Lung microvascular endothelial cell (primary cell): ENCODE measurements at regions not wholly inside any gene's neighbourhood (a gene's known extent, or its start where the extent isn't known, plus 50 kb on each side); places are given as distances from the start of the nearest gene placed in this dataset.
"Not testable (repeated sequence)": the region's sequence is repeated elsewhere in the genome, so short reads cannot be mapped to it uniquely, and the experiment has no call there.

Experiments
- DNase-seq, 2 donors: peaks; one replicate each; pipeline versions ENCODE4 v3.0.0 to v3.0.0-alpha.2; 2010; ENCODE audit warnings: low read depth in 2 of 2

DNA sequence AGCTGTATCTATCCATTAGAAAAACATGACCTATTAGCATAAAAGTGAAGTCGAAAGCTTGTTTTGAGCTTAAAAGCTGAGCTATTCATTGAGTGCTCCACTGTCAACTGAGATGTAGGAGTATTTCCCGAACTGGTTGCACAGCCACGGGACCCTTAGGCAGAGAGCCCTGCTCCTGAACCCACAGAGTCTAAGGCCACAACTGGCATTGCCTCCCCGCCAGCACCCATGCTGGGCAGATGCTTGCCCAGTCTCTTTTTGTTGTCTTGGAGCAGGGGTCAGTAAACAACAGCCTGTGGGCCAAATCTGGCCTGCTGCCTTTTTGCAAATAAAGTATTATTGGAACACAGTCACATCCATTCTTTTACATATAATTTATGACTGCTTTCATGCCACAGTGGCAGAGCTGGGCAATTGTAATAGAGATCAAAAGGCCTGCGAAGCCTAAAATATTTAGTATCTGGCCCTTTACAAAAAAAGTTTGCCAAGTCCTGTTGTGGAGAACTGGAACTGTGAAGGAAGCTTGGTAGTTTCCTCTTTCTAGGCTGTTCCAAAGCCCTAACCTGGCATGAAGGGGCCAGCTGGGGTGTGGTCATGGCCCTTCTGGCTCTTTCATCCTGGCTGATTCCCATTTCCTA is 58.4 kb upstream of the WAPL start:
- DNase-seq = no peak

DNA sequence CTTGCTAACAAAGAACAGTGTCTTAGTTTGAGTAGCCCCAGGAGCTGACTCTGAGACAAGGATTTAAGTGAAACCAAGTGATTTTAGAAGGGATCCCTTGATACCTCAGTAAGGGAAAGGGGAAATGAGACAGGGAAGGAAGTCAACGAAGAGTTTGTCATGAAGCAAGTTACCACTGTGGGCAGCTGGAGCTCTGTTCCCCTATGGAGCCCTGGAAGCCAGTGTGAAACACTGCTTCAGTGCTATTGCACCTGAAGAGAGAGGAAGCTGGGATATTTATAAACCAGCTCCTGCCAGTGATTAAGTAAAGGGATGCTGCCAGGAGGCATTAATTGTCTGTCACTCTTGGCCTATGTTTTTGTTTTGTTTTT is 58.9 kb upstream of the WAPL start:
- no peak for DNase-seq

DNA sequence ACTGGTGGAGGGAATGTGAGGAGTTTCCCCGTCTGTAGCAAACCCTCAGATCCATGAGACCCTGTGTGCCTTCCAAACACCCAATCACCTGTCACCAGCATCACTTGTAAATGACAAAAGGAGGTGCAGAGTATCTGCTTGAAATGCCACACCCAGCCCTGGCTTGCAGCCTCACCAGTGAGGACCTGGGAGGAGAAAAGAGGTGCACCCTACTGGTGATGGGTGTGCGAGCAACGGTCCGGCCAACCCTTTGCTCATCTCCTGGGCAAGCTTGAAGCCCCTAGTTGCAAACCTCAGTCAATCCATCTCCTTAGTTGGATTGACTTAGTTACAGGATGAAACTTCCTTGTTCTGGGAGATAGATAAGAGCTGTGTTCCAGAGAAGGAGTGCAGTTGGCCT is 62.4 kb upstream of the WAPL start:
- DNase-seq = no peak

DNA sequence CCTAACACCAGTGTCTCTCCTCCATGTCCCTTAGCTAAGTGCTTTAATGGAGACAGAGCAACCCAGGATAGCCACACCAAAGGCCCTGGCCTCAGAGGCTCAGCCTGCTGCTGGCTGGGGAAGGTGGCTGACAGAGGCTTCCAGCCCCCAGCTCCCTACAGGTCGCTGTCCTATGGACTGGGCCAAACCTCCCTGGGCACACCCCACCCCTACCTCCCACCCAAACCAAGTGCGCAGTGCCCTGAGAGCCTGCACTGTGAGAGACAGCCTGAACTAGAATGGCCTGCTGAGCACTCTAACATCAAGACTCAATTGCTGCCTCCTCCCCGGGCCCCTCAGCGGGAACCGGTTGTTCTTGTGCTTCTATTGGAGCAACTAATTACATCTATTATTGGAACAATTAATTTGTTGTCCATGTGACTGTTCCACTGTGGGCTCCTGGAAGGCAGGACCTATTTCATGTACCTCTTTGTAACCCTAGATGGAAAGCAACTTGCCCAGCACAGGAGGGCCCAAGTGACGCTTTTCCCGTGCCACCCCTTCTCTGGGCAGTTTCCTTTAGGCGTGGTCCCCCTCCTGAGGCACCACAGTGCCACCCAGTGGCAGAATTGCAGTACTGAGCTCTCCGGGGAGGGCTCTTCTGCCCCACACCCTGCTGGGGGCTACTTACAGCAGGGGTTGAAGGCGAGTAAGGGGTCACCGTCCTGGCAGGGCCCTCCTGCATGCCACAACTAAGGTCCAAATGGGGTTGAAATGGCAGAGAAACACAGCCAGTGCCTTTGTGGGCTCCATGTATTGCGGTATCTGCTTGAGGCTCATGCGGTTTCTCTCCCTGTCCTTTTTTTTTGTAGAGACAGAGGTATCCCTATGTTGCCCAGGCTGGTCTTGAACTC is 63.7 kb upstream of the WAPL start:
- peak; percentile 62 to 76 for DNase-seq

DNA sequence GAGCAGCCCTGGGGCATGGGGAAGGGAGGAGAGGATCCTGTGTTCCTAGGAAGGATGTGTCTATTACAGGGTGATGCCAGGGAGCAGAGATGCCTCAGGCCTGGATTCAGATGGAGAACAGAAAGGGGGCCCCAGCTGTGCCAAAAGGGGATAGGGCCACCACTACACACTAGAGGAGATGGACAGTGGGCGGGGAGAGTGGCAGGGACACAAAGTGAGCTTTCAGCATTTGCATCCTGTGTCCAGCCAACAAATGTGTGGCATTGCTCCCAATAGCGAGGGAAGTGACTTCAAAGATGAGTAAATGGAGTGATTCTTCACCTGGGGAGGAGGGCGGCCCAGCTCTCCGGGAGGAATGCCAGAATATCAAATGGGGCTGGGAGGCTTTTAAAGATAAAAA is 64.9 kb upstream of the WAPL start:
- no peak for DNase-seq

DNA sequence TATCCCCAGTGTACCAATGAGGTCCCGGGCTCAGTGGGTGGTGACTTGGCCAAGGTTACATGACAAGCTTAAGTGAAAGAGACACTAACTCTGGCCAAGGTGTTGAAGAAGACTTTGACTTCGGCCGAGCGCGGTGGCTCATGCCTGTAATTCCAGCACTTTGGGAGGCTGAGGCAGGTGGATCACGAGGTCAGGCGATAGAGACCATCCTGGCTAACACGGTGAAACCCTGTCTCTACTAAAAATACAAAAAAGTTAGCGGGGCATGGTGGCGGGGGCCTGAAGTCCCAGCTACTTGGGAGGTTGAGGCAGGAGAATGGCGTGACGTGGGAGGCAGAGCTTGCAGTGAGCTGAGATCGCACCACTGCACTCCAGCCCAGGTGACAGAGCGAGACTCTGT is 65.6 kb upstream of the OPN4 start:
- not testable (repeated sequence) for DNase-seq

DNA sequence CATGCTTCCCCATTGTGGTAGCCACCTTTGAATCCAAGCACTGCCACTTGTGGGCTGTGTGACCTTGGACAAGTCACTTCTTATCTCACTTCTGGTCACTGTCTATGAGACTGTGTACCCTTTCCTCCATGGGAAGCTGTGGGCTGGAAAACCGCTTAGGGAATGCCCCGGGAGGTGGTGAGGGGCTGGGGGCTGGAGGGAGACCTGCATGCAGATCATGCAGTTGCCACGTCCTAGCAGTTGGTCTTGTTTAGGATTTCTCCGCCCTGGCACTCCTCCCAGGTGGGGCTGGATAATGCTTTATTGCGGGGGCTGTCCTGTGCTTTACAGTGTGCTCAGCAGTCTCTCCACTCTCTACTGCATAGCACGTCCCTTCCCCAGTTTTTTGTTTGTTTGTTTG is 62.9 kb upstream of the OPN4 start:
- no peak for DNase-seq

DNA sequence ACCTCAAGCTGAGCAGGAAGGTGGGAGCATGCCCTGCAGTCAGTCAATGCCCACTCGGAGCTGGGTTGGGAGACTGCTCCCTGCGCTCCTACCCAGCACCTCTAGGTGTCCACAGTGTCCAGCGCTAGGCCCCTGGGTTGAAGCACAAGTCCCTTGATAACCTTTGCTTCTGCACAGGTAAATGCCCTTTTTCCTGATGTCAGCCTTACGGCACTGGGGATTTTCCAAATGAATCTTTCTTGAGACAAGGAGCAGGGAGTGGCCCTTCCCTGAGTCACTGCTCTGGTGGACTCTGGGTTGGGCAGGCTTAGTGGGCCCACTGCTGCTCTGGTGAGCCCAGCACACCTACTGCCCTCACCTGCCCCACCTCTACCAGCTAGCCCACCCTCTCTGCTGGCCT is 61.9 kb upstream of the OPN4 start:
- DNase-seq = no peak

DNA sequence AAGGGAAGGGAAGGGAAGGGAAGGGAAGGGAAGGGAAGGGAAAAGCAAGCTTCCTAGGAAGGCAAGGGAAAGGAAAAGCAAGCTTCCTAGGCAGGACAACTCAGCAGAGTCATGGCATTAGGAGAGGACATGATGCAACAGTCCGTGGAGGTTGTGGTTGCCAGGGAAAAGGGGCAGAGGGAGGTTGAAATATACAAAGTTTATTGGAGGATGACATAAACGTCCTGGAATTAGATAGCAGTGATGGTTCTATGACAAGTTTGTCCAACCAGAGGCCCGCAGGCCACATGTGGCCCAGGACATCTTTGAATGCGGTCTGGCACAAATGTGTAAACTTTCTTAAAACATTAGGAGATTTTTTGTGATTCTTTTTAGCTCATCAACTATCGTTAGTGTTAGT is 59.8 kb upstream of the OPN4 start:
- no peak for DNase-seq

DNA sequence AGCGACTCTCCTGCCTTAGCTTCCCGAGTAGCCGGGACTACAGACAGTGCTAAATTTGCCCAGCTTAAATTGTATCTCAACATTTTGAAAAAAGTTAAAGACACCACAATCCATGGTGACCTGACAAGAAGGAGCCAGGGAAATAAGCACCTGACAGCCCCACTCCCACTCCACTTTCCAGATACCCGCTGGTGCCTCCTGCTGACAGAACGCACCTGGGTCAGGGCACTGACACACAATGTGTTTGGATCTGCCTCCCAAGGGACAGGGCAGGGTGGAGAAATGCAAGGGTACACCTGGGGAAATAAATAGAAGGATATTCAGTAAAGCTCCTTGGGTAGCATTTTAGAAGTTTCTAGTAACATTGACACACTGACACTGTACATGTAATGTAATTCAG is 58.9 kb upstream of the OPN4 start:
- no peak for DNase-seq

DNA sequence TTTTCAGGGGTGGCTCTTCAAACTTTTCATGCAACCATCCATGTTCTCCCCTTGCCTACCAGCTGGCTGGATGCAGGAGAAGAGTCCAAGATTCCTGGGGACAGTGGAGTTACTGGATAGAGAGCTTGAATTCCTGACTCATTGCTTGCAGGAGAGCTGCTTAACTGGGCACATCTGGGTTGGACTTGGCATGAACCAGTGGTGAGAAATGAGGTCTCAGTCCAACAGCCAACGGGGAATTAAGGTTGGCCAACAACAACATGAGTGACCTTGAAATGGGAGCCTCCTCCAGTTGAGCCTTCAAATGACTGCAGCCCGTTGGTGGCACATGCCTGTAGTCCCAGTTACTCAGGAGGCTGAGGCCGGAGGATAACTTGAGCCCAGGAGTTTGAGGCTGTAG is 58.1 kb upstream of the OPN4 start:
- no peak for DNase-seq

DNA sequence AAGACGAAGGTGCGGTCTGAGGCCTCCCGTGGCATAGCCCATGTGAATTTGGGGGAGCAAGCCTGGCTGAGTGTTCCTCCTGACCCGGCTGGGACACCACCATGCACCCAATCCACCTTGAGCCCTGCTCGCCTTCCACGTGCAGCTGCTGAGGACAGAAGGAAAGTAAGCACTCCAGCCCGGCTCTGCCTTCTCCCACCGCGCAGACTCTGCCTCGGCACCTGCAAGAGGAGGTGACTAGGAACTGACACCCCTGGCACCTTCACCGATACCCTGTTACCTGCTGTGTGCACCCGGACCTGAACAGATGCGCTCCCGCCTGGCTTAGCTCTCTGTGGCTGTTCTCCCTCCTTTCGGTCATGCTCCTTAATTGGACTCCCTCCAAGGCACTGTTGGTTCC is 57.0 kb upstream of the OPN4 start:
- DNase-seq = no peak

DNA sequence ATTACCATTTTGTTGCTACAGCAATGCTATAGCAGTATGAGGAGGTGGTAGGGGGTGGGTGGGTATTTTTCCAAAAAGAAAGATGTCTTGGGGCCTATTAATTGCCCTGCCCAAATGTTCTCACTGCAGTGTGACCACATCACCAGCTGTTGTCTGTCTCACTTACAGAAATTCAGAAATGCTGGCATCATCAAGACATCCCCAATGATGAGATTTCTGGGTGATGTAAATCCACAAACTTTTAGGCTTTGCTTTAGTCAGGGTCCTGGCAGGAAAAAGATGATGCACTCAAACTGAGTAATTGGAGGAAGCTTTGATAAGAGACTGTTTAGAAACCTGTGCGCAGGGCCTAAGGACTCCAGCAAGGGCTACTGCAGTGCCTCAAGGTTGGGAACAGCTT is 56.2 kb upstream of the OPN4 start:
- DNase-seq = no peak

DNA sequence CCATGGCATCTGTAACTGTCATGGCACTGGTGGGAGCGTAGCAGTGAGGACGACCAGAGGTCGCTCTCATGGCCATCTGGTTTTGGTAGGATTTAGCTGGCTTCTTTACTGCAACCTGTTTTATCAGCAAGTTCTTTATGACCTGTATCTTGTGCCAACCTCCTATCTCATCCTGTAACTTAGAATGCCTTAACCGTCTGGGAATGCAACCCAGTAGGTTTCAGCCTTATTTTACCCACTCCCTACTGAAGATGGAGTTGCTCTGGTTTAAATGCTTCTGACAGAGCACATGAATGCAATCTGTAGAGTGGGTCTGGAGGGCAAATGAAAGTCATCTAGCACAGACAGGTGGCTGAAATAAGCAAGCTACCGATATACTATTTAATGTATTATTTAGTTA is 55.3 kb upstream of the OPN4 start:
- DNase-seq = no peak

DNA sequence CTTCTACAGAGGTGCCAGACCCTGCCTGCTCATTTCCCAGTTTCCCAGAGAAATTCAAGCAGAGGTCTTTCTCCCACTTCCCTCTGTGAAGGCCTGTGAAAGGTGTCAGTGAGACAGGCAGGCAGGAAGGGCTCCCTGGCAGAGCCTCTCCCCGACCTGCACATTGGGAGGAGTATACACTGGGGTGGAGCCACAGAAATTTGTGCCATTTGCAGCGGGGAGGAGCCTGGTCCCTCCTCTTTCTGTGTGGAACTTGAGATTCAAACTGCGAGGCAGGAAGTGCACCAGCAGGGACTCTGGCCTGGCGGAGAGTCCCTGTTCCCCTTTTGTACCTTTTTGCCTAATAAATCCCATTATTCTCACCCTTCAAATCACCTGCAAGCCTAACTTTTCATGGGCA is 54.6 kb upstream of the OPN4 start:
- DNase-seq = no peak

DNA sequence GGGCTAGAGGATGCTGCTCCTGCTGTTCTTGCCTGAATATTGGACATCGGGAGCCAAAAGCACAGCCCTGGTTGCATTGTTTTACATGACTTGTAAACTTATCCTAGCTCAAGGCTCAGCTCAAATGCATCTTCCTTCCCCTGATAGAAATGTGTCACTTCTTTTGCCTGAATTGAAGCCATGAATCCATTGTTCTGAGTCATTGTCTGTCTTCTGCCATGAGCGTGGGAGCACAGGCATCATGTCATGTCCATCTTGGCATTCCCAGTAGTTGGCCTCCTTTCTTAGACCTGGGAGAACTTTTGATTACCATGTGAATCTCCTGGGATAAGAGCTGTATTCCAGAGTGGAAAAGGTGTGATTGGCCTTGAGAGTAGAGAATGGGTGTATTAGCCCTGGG is 54.1 kb upstream of the OPN4 start:
- DNase-seq = no peak

DNA sequence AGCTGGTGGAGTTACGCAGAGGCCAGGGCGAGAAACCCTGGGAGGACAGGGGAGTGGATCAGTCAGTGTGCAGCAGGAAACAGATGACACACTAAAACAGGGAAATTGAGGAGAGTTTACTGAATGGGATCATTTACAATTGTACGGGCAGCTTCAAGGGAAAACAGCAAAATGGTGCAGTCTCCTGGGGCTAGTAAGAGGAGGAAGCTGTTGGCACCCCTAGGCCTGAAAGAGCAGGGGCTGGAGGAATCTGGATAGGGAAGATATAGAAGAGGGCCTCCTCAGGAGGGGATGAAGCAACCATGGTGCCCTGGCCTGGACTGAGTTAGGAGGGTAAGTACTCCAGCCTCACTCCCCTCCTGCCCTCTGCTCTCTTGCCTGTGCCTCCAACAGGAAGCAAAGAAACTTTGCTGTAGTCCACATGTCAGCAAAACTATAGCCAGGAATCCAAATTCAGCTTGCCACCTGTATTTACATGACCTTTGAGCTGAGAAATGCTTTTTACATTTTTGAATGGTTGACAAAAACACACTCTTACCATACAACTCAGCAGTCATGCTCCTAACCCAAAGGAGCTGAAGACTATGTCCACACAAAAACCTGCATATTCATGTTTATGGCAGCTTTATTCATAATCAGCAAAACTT is 52.3 kb upstream of the OPN4 start:
- DNase-seq = no peak

DNA sequence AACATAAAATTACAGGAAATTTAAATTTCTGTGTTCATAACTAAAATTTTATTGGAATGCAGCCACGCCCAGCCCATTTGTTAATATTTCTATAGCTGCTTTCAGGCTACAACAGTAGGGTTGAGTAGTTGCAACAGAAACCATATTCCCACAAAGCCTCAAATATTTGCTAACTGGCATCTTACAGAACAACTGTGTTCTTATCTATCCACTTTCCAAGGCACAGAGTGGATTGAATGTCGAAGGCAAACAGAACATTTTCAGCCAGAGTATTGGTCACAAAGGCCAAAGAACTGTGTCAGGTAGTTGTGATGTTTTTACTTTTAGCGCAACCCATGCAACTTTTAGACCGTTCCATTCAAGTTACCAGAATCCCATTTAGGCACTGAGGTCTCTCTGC is 51.1 kb upstream of the OPN4 start:
- DNase-seq = no peak
